Heart right ventricle (tissue), 16 donors: ENCODE measurements at regions not wholly inside any gene's neighbourhood (a gene's known extent, or its start where the extent isn't known, plus 50 kb on each side); places are given as distances from the start of the nearest gene placed in this dataset.

Source experiments
- ATAC-seq, 8 donors: fragments of 200-7000 bp; cut with Tn5 transposase; one replicate each; pipeline ENCODE4 v1.9.1; 2020; ENCODE audit warnings: mild to moderate bottlenecking in 8 of 8, moderate library complexity in 8 of 8, moderate number of reproducible peaks in 1 of 8
- DNase-seq, 2 donors: peaks; one replicate each; pipeline ENCODE4 v3.0.0-alpha.2; 2020
- H3K27ac ChIP-seq, 10 donors: fragments of 200-600 bp; sonication (generic) in 2 of 10; one replicate each; pipeline versions ENCODE4 v1.5.0 to v1.8.0; 2020 to 2022; ENCODE audit warnings: mild to moderate bottlenecking in 3 of 10
- H3K27me3 ChIP-seq, 7 donors: fragments of 200-600 bp; one replicate each; pipeline ENCODE4 v1.8.0; 2021 to 2022; ENCODE audit warnings: mild to moderate bottlenecking in 2 of 7
- H3K36me3 ChIP-seq, 9 donors: fragments of 200-600 bp; sonication (generic) in 1 of 9; one replicate each; pipeline versions ENCODE4 v1.5.0 to v1.8.0; 2020 to 2022; ENCODE audit warnings: mild to moderate bottlenecking in 2 of 9
- H3K4me1 ChIP-seq, 9 donors: fragments of 200-600 bp; sonication (generic) in 1 of 9; one replicate each; pipeline versions ENCODE4 v1.5.0 to v1.8.0; 2020 to 2022; ENCODE audit warnings: mild to moderate bottlenecking in 4 of 9
- H3K4me3 ChIP-seq, 10 donors: fragments of 200-600 bp; sonication (generic) in 2 of 10; one replicate each; pipeline versions ENCODE4 v1.5.0 to v1.8.0; 2020 to 2022; ENCODE audit warnings: mild to moderate bottlenecking in 7 of 10, moderate library complexity in 2 of 10
- H3K9me3 ChIP-seq, 11 donors: fragments of 200-600 bp in 10 of 11; sonication (generic) in 2 of 11; one replicate each; pipeline versions ENCODE4 v1.5.0 to v1.8.0; 2013 to 2022; ENCODE audit warnings: mild to moderate bottlenecking in 2 of 11, control low read depth in 1 of 11, moderate library complexity in 1 of 11
- WGBS, 2 donors: extraction: QIAGEN DNeasy Blood & Tissue Kit; methylation state at CpG; one replicate each; pipeline ENCODE4 v1.1.7; 2013; ENCODE audit warnings: inconsistent platforms in 1 of 2; 5-methylcytosine and 5-hydroxymethylcytosine counted together
- intact Hi-C, 10 donors: fragments of 100-400 bp; cut with DNase I; formaldehyde crosslinking; loops; one replicate each; pipeline versions ENCODE4 v1.11.1 to v1.14.2; 2022
- TF ChIP-seq, protein P1 (sequence below), 9 donors: fragments of 200-600 bp; sonication (generic) in 2 of 9; IDR thresholded peaks; one replicate each; pipeline versions ENCODE4 v1.5.0 to v1.8.0; 2021 to 2022; ENCODE audit warnings: antibody characterized with exemption in 9 of 9, mild to moderate bottlenecking in 5 of 9, moderate library complexity in 1 of 9
- donor health status: Arrhythmogenic right ventricular cardiomyopathy.
- donor health status: ischemic (EF 13 %, LVEDD 7.1; RV severe dilation, severe dysfunction).
- donor health status: healthy with polysubstance abuse.
- donor health status: DM: no; HTN: yes; CAD: no.
- donor health status: DM: no; HTN: no; CAD: no.
- donor health status: ischemic (EF 25% LVEDD 6.9; RV normal size, moderate dysfunction).
- donor health status: ischemic (EF 25% LVEDD 5.7; RV mildly dilated, moderate dysfunction).
- donor health status: healthy.
- donor health status: DM: yes; HTN: yes; CAD: no.
- donor health status: Ischemic cardiomyopathy.
- donor health status: ischemic (EF 35%, LVEDD 5.7; RV mildly dilated, moderate dysfunction).
- donor health status: nonischemic (EF 11% LVEDD 7.7; RV severe dilation, severe dysfunction).
- donor health status: DM: yes; HTN: yes; CAD: no.
- donor health status: PGD.
- donor health status: ischemic (EF 29% LVEDD 5.4; RV normal size, mild dysfunction).
- donor health status: nonischemic (EF 23%, LVEDD 6.1; RV moderate dilation, normal function).

DNA sequence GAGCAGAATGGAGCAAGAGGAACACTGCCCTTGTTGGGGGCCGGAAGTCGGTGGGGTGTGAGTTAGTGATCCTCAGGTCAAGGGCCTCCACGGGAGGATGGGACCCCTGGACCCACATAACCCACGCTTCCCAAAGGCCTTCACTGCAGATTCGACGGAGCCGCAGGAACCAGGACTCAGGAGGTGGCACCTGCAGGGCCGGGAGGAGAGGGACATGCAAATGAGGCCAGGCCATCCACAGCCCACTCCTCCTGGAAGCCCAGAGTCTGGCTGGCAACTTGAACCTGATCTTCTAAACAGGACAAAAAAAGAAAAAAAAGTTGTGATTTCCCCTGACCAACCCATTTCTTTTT is 299.9 kb downstream of the SOX9 start:
- H3K4me1 ChIP-seq = peaks cover 0 to 28% (median 0%) of the 10 kb centered on the region in 9 donors
- no peak for DNase-seq
- intact Hi-C loops = loop anchor here in 1 of 10 donors (10.0 kb wide), 1 partner anchor 156 kb away; no protein-coding TSS in a partner anchor
- no peaks in the 10 kb centered on the region for H3K27me3 ChIP-seq
- H3K27ac ChIP-seq = no peak overlapping the region
- no peak for ATAC-seq
- WGBS, 2 donors = 87 to 92% methylated on average over 8 of the region's 8 CpGs
- TF ChIP-seq, protein P1, sequence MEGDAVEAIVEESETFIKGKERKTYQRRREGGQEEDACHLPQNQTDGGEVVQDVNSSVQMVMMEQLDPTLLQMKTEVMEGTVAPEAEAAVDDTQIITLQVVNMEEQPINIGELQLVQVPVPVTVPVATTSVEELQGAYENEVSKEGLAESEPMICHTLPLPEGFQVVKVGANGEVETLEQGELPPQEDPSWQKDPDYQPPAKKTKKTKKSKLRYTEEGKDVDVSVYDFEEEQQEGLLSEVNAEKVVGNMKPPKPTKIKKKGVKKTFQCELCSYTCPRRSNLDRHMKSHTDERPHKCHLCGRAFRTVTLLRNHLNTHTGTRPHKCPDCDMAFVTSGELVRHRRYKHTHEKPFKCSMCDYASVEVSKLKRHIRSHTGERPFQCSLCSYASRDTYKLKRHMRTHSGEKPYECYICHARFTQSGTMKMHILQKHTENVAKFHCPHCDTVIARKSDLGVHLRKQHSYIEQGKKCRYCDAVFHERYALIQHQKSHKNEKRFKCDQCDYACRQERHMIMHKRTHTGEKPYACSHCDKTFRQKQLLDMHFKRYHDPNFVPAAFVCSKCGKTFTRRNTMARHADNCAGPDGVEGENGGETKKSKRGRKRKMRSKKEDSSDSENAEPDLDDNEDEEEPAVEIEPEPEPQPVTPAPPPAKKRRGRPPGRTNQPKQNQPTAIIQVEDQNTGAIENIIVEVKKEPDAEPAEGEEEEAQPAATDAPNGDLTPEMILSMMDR (IDR thresholded peaks at IDR 0.05) = no peak
- no peaks in the 10 kb centered on the region for H3K36me3 ChIP-seq
- H3K9me3 ChIP-seq = peaks cover 0 to 26% (median 14%) of the 10 kb centered on the region in 11 donors
- no peak overlapping the region for H3K4me3 ChIP-seq

DNA sequence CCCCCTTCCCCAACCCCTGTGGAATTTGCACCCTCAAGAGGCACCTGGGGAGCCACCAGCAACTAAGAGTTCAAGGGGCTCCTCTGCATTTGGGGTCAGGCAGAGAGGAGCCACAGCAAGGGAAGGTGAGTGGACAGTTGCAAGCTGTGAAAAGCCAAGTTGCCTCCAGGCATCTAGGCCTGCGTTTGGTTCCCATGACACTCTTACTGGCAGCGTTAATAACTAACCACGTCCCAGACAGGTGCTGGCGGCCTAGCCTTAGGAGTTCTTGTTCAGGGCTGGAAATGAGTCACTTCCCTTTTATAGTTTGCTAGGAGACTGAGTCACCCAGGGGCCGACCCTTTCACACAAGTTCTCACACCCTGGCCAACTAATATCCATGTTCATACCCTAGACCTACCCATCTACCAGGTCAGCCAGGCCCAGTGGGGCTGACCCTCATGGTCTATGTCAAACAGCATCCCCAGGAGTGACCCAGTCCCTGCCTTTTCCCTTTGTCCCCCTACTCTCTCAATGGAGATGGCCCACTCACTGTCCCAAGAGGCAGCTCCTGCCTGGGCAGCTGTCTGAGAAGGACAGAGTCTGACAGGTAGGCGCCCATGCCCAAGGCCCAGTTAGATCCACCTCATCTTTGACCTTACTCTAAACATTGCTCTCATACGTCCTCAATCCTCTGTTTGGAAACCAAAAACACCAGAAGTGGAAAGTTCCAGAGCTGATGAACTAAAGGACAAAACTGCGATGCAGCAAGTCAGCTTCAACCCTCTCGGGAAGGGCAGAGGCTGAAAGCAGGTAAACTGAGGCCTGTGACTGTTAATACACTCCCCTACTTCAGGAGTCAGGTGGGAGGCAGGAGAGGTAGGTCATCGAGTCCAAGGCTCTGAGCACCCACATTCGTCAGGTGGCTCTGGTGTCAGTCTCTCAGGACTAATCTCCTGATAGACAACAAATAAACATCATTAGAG is 300.6 kb downstream of the SOX9 start:
- peaks cover 0 to 26% (median 14%) of the 10 kb centered on the region in 11 donors for H3K9me3 ChIP-seq
- ATAC-seq (peak in 6 of 8 donors; percentile 33 to 82 (median 50)), DNase-seq (no peak)
- peaks cover 0 to 28% (median 0%) of the 10 kb centered on the region in 9 donors for H3K4me1 ChIP-seq
- no peak overlapping the region for H3K4me3 ChIP-seq
- H3K36me3 ChIP-seq = no peaks in the 10 kb centered on the region
- intact Hi-C loops = loop anchor here in 1 of 10 donors (10.0 kb wide), 1 partner anchor 157 kb away; no protein-coding TSS in a partner anchor
- no peak overlapping the region for H3K27ac ChIP-seq
- 71 to 80% methylated on average over 11 of the region's 11 CpGs for WGBS, 2 donors
- no peaks in the 10 kb centered on the region for H3K27me3 ChIP-seq
- TF ChIP-seq, protein P1 (IDR thresholded peaks at IDR 0.05) = no peak

DNA sequence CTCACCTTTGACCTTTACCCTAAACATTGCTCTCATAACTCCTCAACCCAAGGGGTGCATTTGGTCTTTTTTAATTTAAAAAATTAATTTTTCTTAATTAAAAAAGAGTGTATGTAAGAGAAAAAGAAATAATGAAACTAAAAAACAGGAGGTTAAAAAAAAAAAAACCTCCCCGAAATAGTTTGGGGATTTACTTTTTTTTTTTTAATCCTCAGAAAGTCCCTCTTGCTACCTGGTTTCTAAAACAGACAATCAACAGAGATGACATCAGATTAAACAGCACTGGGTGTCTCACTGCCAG is 301.3 kb downstream of the SOX9 start:
- intact Hi-C loops = loop anchor here in 1 of 10 donors (10.0 kb wide), 1 partner anchor 157 kb away; no protein-coding TSS in a partner anchor
- H3K27ac ChIP-seq = no peak overlapping the region
- no peak for ATAC-seq

More for the DNA sequence above, 301.3 kb downstream of the SOX9 start:
- no peak for DNase-seq
- Histone ChIP-seq H3K4me3 (no peak overlapping the region), H3K4me1 (peaks cover 0 to 28% (median 0%) of the 10 kb centered on the region in 9 donors), H3K9me3 (peaks cover 0 to 21% (median 14%) of the 10 kb centered on the region in 11 donors), H3K27me3 (no peaks in the 10 kb centered on the region), H3K36me3 (no peaks in the 10 kb centered on the region)
- TF ChIP-seq, protein P1 (IDR thresholded peaks at IDR 0.05) = no peak
- 90 to 100% methylated on average over 1 of the region's 1 CpG for WGBS, 2 donors
